HG02884 (cell line): ENCODE measurements at regions not wholly inside any gene's neighbourhood (a gene's known extent, or its start where the extent isn't known, plus 50 kb on each side); places are given as distances from the start of the nearest gene placed in this dataset.
"Not testable (repeated sequence)": the region's sequence is repeated elsewhere in the genome, so short reads cannot be mapped to it uniquely, and the experiment has no call there.

Experiments used
- ATAC-seq: cut with Tn5 transposase; IDR thresholded peaks from one replicate; pipeline ENCODE4 v1.9.1; 2021; ENCODE audit warnings: mild to moderate bottlenecking, moderate library complexity; ENCODE audit not compliant: unreplicated experiment

DNA sequence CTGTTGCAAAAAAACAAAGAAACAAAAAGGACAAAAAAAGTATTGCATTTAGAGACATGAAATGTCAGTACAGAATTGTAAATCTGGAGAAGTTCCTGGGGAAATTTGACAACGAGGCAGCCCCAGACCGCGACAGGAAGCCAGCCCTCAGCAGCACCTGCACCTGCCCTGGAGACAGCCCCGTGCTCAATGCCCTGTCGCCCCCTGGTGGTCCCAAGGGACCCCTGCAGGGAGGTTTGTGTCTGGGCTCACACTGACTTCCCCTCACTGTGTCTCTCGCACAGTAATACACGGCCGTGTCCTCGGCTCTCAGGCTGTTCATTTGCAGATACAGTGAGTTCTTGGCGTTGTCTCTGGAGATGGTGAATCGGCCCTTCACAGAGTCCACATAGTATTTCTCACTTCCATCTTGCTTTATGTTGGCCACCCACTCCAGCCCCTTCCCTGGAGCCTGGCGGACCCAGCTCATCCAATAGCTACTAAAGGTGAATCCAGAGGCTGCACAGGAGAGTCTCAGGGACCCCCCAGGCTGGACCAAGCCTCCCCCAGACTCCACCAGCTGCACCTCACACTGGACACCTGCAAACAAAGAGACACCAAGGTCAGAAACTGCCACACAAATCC lies 535.6 kb downstream of the TMEM121 start:
- not testable (repeated sequence) for ATAC-seq

DNA sequence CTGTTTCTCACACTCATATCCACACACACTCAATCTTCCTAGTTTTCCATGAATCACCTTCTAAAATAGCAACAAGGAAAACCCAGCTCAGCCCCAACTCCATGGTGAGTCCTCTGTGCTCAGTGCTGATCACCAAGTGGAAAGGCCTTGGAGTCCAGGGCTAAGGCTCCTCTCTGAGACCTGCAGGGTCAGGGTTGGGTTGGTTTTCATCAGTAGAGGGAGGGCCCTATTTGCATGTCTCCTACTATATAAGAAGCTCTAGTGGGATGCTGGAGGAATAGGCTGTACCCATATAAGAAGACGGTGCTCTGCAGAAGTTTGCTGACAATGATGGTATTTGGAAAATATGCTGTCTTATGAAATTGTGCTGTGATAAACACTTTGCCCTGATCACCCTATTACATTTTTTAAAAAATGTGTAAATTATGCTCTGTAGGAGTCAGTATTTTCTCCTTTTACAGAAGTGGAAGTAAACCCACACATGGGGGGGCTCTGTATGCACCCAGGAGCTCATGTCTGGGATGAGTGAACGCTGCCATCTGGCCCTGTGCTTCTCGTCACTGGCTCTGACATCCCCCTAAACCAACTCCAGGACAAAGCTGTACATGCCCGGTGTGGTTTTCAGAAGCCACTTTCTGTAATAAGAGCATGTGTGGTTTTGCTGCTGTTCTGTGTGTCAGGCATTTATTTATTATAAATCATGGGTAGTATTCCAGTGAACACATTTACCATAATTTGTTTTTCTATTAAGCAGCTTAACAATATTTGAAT lies 536.3 kb downstream of the TMEM121 start:
- ATAC-seq: no peak

DNA sequence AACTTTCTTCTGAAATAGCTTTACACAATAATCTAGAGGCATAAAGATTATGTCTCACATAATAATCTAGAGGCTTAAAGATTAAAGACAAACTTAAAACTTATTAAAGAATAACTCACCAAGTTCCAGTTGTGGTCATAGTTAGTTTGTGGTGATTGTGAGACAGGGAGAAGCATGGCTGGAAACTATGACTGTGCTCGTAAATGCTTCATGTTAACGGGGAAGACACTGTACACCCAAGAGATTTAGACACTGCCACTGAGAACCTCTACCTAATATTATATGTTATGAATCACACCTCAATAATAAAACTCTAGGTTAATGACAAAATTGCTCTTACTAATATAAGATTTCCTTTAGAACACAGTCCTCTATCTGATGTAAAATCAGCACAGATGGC lies 541.6 kb downstream of the TMEM121 start:
- no peak for ATAC-seq

DNA sequence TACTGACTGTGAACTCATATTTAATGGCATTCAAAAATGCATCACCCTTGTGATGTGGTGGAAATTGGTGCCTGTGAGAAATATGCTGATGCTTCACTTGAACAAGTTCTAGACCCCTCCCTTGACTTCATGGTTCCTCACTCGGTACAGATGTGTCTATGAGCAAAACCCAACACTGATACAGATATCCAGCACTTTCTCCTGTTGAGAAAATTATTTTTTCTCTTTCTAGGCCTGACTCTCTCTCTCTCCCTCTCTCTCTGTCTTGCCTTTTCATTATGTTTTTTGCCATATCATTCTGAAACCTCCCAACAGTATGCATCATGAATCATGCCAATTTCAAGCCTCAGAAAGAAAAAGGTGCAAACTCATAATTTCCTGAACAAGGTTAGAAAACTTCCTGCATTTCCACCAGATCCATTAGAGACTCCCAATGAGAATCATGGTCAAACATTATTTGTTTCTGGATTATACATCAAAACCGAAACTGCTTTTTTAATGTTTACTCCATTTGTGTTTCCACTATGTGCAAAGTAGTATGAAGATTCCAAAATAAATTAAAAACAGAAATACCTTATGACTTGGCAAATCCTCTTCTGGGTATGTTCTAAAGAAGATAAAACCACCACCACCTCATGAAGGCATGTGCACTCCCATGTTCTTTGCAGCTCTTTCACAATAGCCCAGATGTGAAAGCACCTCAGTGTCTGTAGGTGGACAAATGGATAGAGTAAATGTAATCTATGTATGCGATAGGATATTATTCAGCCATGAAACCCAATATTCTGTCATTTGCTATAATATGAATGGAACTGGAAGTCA lies 543.6 kb downstream of the TMEM121 start:
- ATAC-seq: no peak

DNA sequence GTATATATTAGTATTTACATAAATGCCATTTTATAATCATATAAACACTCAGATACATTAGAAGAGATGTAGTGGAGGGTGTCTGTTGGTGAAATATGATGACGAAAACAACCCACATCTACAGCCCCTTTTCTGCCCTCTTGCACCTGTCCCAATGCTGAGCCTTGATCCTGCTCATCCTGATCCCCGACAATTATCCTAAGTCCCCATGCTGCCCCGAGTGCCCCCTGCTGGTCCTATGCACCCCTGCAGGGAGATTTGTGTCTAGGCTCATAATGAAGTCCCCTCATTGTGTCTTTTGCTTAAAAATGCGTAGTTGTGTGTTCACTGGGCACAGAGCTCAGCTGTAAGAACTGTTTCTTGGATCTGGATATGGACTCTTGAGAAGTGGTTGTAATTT lies 554.5 kb downstream of the TMEM121 start:
- no peak for ATAC-seq

DNA sequence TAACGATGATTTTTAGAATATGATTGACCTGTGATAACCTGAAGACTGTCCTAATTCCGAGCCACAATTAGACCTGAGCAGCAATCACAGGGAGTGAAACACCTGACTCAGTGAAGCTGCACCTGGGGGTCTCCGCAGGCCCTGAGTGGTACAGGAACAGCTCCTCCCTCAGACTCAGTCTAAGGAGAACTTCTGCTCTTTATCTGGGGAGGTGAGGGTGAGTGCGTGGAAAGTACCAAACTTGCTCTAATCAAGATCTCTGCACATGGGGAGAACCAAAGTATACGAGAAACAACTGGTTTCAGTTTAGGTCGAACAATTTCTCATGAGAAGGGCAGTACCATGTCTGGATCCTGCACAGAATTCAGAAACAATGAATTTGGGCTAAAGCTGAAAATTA lies 555.3 kb downstream of the TMEM121 start:
- not testable (repeated sequence) for ATAC-seq

DNA sequence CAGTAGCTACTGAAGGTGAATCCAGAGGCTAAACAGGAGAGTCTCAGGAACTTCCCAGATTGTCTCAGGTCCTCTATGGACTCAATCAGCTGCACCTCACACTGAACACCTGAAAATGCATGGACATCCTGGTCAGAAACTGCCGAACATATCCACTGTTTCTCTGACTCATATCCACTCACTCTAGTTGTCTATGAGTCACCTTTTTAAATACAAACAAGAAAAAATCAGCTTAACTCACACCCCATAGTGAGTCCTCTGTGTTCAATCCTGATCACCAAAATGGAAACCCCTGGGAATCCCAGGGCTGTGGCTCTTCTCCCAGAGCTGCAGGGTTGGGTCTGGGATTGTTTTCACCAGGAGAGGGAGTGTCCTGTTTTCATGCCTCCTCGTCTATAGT lies 556.7 kb downstream of the TMEM121 start:
- ATAC-seq: no peak

DNA sequence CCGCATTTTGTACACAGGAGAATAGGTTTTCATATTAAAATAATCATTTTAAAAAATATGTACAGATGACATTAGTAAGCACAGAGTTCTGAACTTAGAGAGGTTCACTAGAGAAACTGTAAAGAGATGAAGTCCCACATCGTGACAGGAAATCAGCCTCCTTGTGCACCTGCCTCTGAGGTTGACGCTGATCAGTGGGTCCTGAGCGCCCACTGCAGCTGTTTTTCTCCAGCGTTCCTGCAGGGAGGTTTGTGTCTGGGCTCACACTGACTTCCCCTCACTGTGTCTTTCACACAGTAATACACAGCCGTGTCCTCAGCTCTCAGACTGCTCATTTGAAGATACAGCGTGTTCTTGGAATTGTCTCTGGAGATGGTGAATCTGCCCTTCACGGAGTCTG lies 561.5 kb downstream of the TMEM121 start:
- no peak for ATAC-seq

DNA sequence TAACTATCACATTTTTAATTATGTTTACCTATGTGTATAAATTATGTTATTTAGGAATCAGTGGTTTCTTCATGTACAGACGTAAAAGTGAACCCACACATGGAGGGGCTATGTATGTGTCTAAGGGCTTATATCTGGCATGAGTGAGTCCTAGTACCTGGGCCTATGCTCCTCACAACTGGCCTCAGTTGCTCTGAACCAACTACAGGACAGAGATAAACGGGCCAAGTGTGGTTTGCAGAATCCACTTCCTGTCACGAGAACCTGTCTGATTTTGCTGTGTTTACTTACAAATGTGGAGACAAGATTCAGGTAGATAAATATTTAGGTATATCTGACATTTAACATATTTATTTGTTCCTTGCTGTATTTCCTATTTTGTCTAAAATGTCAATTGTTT lies 562.5 kb downstream of the TMEM121 start:
- not testable (repeated sequence) for ATAC-seq

DNA sequence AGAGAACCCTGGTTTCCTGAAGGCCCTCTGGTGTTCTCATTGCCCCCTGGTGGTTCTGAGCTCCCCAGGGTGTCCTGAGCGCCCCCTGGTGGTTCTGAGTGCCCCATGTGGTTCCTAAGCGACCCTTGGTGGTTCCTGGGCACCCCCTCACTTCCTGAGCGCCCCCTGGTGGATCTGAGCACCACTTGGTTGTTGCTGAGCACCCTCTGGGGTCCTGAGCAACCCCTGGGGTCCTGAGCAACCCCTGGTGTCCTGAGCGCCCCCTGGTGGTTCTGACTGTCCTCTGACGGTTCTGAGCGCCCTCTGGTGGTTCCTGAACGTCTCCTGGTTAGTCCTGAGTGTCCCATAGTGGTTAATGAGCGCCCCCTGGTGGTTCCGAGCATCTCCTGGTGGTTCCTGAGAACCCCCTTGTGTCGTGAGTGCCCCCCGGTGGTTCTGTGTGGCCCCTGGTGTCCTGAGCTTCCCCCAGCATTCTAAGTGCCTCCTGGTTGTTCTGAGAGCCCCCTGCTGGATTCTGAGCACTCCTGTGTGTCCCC lies 568.3 kb downstream of the TMEM121 start:
- no peak for ATAC-seq

DNA sequence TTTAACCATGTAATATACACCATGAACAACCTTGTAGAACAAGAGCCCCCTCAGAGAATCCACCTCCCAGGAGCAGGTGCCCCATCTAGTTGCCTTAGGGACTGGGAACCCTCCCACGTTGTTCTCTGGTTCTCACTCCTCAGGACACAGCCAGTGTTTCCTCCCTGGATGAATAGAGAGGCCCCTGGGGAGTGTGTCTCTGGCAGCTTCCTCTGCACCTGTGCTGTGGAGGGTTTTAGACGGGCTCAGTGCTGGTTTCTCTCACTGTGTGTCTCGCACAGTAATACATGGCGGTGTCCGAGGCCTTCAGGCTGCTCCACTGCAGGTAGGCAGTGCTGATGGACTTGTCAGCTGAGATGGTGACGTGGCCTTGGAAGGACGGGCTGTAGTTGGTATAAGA lies 581.3 kb downstream of the TMEM121 start:
- no peak for ATAC-seq

DNA sequence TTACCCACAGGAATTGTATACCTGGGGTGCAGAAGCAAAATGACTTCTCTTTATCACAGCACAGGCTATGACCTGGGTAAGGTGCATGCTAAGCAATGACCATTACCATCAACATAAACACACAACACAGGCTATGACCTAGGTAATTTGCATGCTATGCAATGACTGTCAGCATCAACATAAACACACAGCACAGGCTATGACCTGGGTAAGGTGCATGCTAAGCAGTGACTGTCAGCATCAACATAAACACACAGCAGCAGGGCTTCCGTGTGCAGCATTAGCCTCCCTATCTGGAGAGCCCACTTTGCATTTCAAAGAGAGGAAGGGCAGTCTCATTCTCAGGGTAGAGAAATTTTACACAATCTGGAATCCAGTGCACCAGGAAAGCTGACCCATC lies 583.0 kb downstream of the TMEM121 start:
- ATAC-seq: no peak

DNA sequence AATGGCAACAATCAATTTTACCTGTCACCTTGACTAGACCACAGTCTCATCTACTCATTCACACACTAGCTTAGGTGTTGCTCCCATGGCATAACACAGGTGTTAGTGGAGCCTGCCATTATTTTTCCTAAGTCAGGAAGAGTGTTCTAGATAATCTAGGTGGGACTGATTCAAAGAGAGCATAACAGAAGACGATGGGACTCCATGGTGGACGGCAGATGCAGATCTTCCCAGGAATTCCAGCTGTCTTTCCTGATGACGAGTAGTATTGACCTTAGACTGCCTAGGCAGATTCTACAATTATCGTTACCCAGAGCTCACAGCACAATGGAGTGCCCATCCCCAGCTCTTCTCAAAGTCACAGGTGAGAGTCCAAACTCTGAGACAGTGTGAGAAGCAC lies 589.0 kb downstream of the TMEM121 start:
- ATAC-seq: no peak

DNA sequence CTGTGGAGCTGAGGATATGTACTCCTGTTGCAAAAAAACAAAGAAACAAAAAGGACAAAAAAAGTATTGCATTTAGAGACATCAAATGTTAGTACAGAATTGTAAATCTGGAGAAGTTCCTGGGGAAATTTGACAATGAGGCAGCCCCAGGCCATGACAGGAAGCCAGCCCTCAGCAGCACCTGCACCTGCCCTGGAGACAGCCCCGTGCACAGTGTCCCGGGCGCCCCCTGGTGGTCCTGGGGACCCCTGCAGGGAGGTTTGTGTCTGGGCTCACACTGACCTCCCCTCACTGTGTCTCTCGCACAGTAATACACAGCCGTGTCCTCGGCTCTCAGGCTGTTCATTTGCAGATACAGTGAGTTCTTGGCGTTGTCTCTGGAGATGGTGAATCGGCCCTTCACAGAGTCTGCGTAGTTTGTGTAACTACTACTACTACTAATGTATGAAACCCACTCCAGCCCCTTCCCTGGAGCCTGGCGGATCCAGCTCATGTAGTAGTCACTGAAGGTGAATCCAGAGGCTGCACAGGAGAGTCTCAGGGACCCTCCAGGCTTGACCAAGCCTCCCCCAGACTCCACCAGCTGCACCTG lies 590.1 kb downstream of the TMEM121 start:
- ATAC-seq: not testable (repeated sequence)

DNA sequence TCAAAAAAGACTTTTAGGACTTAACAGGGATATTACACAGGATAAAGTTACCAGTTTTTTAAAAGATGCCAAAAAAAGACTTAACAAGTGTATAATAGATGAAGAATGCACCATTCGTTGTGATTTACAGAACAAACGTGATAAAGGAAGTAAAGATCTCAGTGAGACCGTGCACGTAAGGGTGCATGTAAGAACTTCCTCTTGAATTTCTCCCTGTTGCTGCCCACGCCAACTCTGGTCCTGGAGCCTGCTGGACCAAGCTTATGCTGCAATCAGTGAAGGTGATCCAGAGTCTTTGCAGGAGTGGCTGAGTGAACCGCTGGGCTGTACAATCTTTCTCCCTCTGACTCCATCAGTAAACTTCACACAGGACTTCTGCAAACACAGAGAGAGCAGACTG lies 593.7 kb downstream of the TMEM121 start:
- no peak for ATAC-seq

DNA sequence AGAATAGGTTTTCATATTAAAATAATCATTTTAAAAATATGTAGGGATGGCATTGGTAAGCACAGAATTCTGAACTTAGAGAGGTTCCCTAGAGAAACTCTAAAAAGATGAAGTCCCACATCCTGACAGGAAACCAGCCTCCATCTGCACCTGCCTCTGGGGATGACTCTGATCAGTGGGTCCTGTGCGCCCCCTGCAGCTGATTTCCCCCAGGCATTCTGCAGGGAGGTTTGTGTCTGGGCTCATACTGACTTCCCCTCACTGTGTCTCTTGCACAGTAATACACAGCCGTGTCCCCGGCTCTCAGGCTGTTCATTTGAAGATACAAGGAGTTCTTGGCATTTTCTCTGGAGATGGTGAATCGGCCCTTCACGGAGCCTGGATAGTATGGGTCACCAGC lies 602.9 kb downstream of the TMEM121 start:
- ATAC-seq: no peak

DNA sequence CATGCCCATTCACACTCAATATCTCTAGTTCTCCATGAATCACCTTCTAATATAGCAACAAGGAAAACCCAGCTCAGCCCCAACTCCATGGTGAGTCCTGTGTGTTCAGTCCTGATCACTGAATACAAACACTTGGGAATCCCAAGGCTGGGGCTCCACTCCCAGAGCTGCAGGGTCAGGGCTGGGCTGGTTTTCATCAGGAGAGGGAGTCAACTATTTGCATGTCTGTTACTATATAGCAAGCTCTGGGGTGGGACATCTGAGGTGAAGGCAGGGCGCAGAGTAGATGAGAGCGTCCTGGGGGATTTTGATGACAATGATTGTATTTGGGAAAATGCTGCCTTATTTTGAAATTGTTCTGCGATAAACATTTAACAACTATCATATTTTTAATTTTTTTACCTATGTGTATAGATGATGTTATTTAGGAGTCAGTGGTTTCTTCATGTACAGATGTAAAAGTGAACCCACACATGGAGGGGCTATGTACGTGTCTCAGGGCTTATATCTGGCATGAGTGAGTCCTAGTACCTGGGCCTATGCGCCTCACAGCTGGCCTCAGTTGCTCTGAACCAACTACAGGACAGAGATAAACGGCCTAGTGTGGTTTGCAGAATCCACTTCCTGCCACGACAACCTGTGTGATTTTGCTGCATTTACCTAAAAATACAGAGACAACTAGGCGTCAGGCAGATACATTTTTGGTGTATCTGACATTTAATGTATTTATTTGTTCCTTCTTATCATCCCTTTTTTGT lies 603.7 kb downstream of the TMEM121 start:
- not testable (repeated sequence) for ATAC-seq

DNA sequence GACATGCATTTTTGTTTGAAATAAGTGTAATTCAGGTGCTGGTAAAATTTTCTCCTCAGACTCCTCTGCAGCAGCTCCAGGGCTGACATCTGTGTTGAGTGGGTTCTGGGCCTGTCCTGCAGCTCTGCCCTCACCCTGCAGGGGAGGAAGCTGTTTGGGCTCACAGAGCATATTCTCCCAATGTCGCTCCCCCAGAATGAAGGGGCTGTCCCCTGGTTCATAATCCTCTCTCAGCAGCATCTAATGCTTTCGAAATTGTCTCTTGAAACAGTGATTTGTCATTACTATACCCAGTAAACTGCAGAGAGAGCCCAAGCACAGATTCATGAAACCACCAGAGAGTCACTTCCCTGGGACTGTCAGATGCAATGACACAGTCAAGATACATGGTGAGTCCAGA lies 606.7 kb downstream of the TMEM121 start:
- ATAC-seq: not testable (repeated sequence)

DNA sequence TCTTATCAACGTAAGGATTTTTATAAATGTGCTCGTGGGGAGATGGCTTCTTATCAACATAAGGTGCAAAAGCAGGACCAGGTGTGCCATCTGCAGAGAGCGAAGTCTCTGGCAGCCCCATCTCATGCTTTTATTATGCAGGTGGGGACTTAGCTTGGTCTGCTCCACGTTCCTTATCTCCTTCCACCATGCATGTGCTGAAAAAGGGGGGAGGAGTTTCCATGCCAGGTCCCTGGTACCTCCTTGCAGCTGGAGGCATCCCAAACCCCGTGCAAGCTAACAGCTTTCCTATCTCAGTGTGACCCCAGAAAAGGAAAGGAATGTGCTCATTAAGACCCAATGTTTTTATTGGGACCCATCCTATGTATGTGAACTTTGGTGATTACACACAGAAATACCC lies 608.5 kb downstream of the TMEM121 start:
- ATAC-seq: no peak
